ENCODE measurements at regions not wholly inside any gene's neighbourhood (a gene's known extent, or its start where the extent isn't known, plus 50 kb on each side); places are given as distances from the start of the nearest gene placed in this dataset.

- TF ChIP-seq POLR2A (IDR thresholded peaks at IDR 0.05; ENCODE audit: low read length) (no peak), GATA1 (IDR thresholded peaks at IDR 0.05; ENCODE audit: low read depth, low read length) (no peak)
These were observed 184.6 kb upstream of the NBEA start for GRCh38 chr13:34757441-34757840.

Data from erythroblast (primary cell).